ENCODE measurements at regions not wholly inside any gene's neighbourhood (a gene's known extent, or its start where the extent isn't known, plus 50 kb on each side); places are given as distances from the start of the nearest gene placed in this dataset.

DNA sequence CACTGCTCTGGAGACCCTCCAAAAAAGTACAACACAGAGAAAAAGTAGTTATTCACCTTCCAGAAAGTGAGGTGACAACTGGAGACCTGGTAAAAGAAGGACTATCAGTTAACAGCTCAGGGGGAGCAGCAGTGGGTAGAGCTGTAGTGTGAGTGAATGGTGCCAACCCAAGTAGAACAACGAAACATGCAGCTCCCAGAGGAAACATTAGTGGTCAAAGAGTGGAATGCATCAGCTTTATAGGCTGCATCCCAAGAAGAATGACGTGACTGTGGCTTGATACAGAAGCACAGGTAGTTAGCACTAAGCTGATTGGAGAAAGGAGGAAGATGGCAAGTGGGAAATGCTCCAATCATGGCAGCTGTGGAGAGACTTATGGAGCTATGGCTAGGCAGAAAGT is 275.7 kb upstream of the CAMK1G start:
- TF ChIP-seq, protein P1, sequence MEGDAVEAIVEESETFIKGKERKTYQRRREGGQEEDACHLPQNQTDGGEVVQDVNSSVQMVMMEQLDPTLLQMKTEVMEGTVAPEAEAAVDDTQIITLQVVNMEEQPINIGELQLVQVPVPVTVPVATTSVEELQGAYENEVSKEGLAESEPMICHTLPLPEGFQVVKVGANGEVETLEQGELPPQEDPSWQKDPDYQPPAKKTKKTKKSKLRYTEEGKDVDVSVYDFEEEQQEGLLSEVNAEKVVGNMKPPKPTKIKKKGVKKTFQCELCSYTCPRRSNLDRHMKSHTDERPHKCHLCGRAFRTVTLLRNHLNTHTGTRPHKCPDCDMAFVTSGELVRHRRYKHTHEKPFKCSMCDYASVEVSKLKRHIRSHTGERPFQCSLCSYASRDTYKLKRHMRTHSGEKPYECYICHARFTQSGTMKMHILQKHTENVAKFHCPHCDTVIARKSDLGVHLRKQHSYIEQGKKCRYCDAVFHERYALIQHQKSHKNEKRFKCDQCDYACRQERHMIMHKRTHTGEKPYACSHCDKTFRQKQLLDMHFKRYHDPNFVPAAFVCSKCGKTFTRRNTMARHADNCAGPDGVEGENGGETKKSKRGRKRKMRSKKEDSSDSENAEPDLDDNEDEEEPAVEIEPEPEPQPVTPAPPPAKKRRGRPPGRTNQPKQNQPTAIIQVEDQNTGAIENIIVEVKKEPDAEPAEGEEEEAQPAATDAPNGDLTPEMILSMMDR (tag by site-specific recombination; IDR thresholded peaks at IDR 0.05): no peak
- no peak for TF ChIP-seq ZNF416 (tag by site-specific recombination; IDR thresholded peaks at IDR 0.05)
